ENCODE measurements at regions not wholly inside any gene's neighbourhood (a gene's known extent, or its start where the extent isn't known, plus 50 kb on each side); places are given as distances from the start of the nearest gene placed in this dataset.

DNA sequence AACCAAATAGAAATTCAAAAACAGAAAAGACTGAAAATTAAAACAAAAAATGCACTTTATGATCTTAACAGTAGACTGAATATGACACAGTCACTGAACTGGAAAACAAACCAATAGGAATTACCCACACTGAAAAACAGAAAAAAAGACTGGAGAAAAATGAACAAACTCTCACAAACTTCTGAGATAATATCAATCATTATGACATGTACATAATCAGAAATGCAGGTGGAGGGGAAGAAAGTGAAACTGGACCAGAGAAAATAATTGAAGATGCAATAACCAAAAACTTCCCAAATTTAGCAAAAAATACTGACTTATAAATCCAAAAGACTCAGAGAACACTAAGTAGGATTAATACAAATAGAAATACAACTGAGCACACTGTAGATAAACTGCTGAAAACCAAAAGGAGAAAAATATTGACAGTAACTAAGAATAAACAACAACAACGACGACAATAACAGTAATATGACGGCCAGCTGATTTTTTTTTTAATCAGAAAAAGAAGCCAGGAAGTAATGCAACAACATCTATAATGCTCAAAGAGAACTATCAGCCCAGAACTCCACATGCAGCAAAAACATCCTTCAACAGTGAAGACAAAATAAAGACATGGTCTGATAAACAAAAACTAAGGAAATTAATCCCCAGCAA, 108.1 kb downstream of the ZFAND4 start:
- Histone ChIP-seq H3K4me3 (ENCODE audit: low read depth, low read length) (no peak overlapping the region), H3K9me3 (ENCODE audit: control insufficient read depth, insufficient read depth, low read depth, low read length) (no peaks in the 10 kb centered on the region), H3K27ac (ENCODE audit: extremely low read depth, low read depth, low read length) (no peak overlapping the region), H3K4me1 (ENCODE audit: control insufficient read depth, insufficient read depth, low read length) (peaks cover 3% of the 10 kb centered on the region; the same call in 1 of the 2 replicates), H3K36me3 (ENCODE audit: control insufficient read depth in 2 of 2, insufficient read depth in 1 of 2, low read length in 2 of 2) (no peaks in the 10 kb centered on the region)
- TF ChIP-seq, protein P1, sequence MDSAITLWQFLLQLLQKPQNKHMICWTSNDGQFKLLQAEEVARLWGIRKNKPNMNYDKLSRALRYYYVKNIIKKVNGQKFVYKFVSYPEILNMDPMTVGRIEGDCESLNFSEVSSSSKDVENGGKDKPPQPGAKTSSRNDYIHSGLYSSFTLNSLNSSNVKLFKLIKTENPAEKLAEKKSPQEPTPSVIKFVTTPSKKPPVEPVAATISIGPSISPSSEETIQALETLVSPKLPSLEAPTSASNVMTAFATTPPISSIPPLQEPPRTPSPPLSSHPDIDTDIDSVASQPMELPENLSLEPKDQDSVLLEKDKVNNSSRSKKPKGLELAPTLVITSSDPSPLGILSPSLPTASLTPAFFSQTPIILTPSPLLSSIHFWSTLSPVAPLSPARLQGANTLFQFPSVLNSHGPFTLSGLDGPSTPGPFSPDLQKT (IDR thresholded peaks at IDR 0.05; ENCODE audit: borderline replicate concordance, low read depth, low read length) = no peak
- TF ChIP-seq REPIN1 (tag by site-specific recombination; IDR thresholded peaks at IDR 0.05; ENCODE audit: low read depth) = peak; percentile 93
- ChIA-PET POLR2A (no interaction called here), CTCF (interaction anchor here (0.6 kb wide), 1 partner anchor 41 kb away, joined by 3 read pairs; no protein-coding TSS in a partner anchor)

DNA sequence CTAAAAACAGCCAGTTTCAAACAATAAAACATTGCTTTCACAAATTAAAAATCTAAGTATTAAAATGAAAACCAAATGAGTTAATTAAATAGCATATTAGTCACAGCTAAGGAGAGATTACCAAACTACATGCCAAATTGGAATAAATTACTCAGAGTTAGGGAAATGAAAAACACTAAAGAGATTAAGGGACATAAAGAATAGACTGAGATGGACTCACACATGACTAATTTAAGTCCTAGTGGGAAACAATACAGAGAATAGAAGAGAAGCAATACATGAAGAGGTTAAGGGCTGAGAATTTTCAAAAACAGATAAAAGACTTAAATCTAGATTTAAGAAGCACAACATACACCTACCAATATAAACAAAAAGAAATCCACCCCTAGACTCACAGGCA, 110.6 kb downstream of the ZFAND4 start:
- TF ChIP-seq KLF10 (tag by site-specific recombination; IDR thresholded peaks at IDR 0.05) = no peak
- no peak for TF ChIP-seq ZNF658 (tag by site-specific recombination; IDR thresholded peaks at IDR 0.05)
- no peak for TF ChIP-seq ZBTB17 (tag by site-specific recombination; IDR thresholded peaks at IDR 0.05)
- TF ChIP-seq, protein P2, sequence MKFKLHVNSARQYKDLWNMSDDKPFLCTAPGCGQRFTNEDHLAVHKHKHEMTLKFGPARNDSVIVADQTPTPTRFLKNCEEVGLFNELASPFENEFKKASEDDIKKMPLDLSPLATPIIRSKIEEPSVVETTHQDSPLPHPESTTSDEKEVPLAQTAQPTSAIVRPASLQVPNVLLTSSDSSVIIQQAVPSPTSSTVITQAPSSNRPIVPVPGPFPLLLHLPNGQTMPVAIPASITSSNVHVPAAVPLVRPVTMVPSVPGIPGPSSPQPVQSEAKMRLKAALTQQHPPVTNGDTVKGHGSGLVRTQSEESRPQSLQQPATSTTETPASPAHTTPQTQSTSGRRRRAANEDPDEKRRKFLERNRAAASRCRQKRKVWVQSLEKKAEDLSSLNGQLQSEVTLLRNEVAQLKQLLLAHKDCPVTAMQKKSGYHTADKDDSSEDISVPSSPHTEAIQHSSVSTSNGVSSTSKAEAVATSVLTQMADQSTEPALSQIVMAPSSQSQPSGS (tag by site-specific recombination; IDR thresholded peaks at IDR 0.05; ENCODE audit: low read depth) = no peak
- no peak for TF ChIP-seq ZNF266 (tag by site-specific recombination; IDR thresholded peaks at IDR 0.05; ENCODE audit: low read depth)
- TF ChIP-seq ZNF560 (tag by site-specific recombination; IDR thresholded peaks at IDR 0.05; ENCODE audit: borderline replicate concordance) = no peak
- TF ChIP-seq ZNF24 (tag by site-specific recombination; IDR thresholded peaks at IDR 0.05) = no peak
- TF ChIP-seq ZNF274 (IDR thresholded peaks at IDR 0.05; ENCODE audit: low read length) = no peak
- no peak for TF ChIP-seq ZNF274 (tag by site-specific recombination; IDR thresholded peaks at IDR 0.05; ENCODE audit: borderline replicate concordance)
- no peak for TF ChIP-seq ZNF23 (tag by site-specific recombination; IDR thresholded peaks at IDR 0.05; ENCODE audit: borderline replicate concordance)
- no peak for TF ChIP-seq ZNF544 (tag by site-specific recombination; IDR thresholded peaks at IDR 0.05)
- ChIA-PET CTCF (interaction anchor here (0.6 kb wide), 1 partner anchor 570 kb away, joined by 4 read pairs; no protein-coding TSS in a partner anchor), POLR2A (no interaction called here)

DNA sequence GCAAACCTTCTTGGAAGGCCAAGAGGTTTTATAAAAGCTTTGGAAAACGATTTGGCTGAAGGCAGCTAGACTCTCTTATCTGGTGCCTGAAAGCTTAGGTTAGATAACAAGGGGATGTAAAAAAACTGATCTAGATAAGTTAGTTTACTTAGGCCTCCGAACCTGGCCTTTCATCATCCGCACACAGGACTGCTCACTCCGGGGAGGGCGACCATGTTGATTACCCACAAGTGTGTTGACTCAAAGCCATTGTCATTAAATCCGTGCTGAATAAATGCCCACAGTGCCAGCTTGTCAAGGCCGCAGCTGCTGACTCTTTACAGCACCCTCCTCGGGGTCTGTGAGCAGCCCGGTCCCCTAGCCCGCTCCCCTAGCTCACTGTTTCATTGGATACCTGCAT, 112.3 kb downstream of the ZFAND4 start:
- no peaks in the 10 kb centered on the region for H3K9me3 ChIP-seq (ENCODE audit: control insufficient read depth, insufficient read depth, low read depth, low read length)
- no peak overlapping the region for H3K4me3 ChIP-seq (ENCODE audit: low read depth, low read length)
- ChIA-PET CTCF (no interaction called here), POLR2A (no interaction called here)
- H3K27ac ChIP-seq (ENCODE audit: extremely low read depth, low read depth, low read length) = no peak overlapping the region
- H3K36me3 ChIP-seq (ENCODE audit: control insufficient read depth in 2 of 2, insufficient read depth in 1 of 2, low read length in 2 of 2) = no peaks in the 10 kb centered on the region
- TF ChIP-seq TCF7L2 (IDR thresholded peaks at IDR 0.05; ENCODE audit: borderline replicate concordance, low read depth, low read length) (peak; percentile 66; the same call in 1 of the 2 replicates), BCL11B (tag by site-specific recombination; IDR thresholded peaks at IDR 0.05; ENCODE audit: low read depth) (no peak), SETDB1 (IDR thresholded peaks at IDR 0.05; ENCODE audit: insufficient read length, low read length) (peak; percentile 66)
- peaks cover 3% of the 10 kb centered on the region; the same call in 1 of the 2 replicates for H3K4me1 ChIP-seq (ENCODE audit: control insufficient read depth, insufficient read depth, low read length)

More for the DNA sequence above, 110.6 kb downstream of the ZFAND4 start:
- H3K4me1 ChIP-seq (ENCODE audit: control insufficient read depth, insufficient read depth, low read length) = peaks cover 3% of the 10 kb centered on the region; the same call in 1 of the 2 replicates
- H3K36me3 ChIP-seq (ENCODE audit: control insufficient read depth in 2 of 2, insufficient read depth in 1 of 2, low read length in 2 of 2) = no peaks in the 10 kb centered on the region
- no peak overlapping the region for H3K4me3 ChIP-seq (ENCODE audit: low read depth, low read length)
- H3K9me3 ChIP-seq (ENCODE audit: control insufficient read depth, insufficient read depth, low read depth, low read length) = no peaks in the 10 kb centered on the region
- H3K27ac ChIP-seq (ENCODE audit: extremely low read depth, low read depth, low read length) = no peak overlapping the region

DNA sequence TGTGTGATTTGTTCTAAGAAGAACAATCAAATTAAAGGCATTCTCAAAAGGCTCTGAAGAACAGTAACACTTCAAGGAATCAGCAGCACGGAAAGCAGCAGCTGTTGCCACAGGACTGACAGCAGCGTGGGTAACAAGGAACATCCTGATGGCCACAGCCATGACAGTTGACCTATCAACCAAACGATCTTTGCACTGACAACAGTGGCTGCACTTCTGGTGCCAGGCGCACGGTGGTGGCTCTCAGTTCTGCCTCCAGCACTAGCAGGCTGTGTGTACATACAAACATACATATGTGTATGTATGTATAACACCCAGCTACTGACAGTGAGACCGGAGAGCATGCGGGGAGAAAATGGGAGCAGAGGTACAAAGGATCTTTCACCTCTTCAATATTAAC, 114.1 kb downstream of the ZFAND4 start:
- ChIA-PET CTCF (no interaction called here), POLR2A (no interaction called here)

More for the DNA sequence above, 114.1 kb downstream of the ZFAND4 start:
- Histone ChIP-seq H3K36me3 (ENCODE audit: control insufficient read depth in 2 of 2, insufficient read depth in 1 of 2, low read length in 2 of 2) (no peaks in the 10 kb centered on the region), H3K9me3 (ENCODE audit: control insufficient read depth, insufficient read depth, low read depth, low read length) (no peaks in the 10 kb centered on the region), H3K27ac (ENCODE audit: extremely low read depth, low read depth, low read length) (no peak overlapping the region), H3K4me1 (ENCODE audit: control insufficient read depth, insufficient read depth, low read length) (peaks cover 3% of the 10 kb centered on the region; the same call in 1 of the 2 replicates), H3K4me3 (ENCODE audit: low read depth, low read length) (no peak overlapping the region)
- TF ChIP-seq MEIS1 (CRISPR knock-in tag; IDR thresholded peaks at IDR 0.05; ENCODE audit: borderline replicate concordance) = no peak
- TF ChIP-seq, protein P3, sequence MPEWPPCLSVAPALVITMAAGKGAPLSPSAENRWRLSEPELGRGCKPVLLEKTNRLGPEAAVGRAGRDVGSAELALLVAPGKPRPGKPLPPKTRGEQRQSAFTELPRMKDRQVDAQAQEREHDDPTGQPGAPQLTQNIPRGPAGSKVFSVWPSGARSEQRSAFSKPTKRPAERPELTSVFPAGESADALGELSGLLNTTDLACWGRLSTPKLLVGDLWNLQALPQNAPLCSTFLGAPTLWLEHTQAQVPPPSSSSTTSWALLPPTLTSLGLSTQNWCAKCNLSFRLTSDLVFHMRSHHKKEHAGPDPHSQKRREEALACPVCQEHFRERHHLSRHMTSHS (tag by site-specific recombination; IDR thresholded peaks at IDR 0.05) = no peak
- no peak for TF ChIP-seq ZNF501 (tag by site-specific recombination; IDR thresholded peaks at IDR 0.05)
- TF ChIP-seq ZNF37A (tag by site-specific recombination; IDR thresholded peaks at IDR 0.05) = no peak
- TF ChIP-seq ZNF2 (tag by site-specific recombination; IDR thresholded peaks at IDR 0.05) = no peak
- no peak for TF ChIP-seq ZNF792 (tag by site-specific recombination; IDR thresholded peaks at IDR 0.05)
- TF ChIP-seq ZNF830 (tag by site-specific recombination; IDR thresholded peaks at IDR 0.05; ENCODE audit: low read depth) = no peak
- no peak for TF ChIP-seq ZNF140 (tag by site-specific recombination; IDR thresholded peaks at IDR 0.05)

Data from HEK293 (cell line).